ENCODE measurements at regions not wholly inside any gene's neighbourhood (a gene's known extent, or its start where the extent isn't known, plus 50 kb on each side); places are given as distances from the start of the nearest gene placed in this dataset.

- Histone ChIP-seq H2AFZ (ENCODE audit: low read length) (no peak overlapping the region), H4K20me1 (ENCODE audit: insufficient read depth, low read depth, low read length) (no peaks in the 10 kb centered on the region), H3K4me1 (ENCODE audit: low read length) (peaks cover 7% of the 10 kb centered on the region; the same call in 1 of the 2 replicates), H3K79me2 (ENCODE audit: low read length) (no peaks in the 10 kb centered on the region), H3K9me2 (replicated peaks; ENCODE audit: insufficient read depth, low read length) (no peaks in the 10 kb centered on the region), H3K36me3 (ENCODE audit: insufficient read depth, low read length) (no peaks in the 10 kb centered on the region), H3K27me3 (ENCODE audit: low read length) (no peaks in the 10 kb centered on the region), H3K9me3 (ENCODE audit: low read length) (no peaks in the 10 kb centered on the region), H3K4me2 (ENCODE audit: low read depth, low read length, poor library complexity, severe bottlenecking) (no peak overlapping the region), H3K9ac (ENCODE audit: low read length) (no peak overlapping the region), H3K4me3 (ENCODE audit: low read length) (no peak overlapping the region), H3K27ac (ENCODE audit: low read length) (no peak overlapping the region)
- no peak for DNase-seq
Measured at GRCh38 chr2:107392241-107392704, 434.4 kb upstream of the RGPD4 start.

- Histone ChIP-seq H3K9me3 (ENCODE audit: low read length) (no peaks in the 10 kb centered on the region), H3K36me3 (ENCODE audit: insufficient read depth, low read length) (no peaks in the 10 kb centered on the region), H3K4me1 (ENCODE audit: low read length) (peaks cover 19% of the 10 kb centered on the region), H3K4me3 (ENCODE audit: low read length) (no peak overlapping the region), H3K4me2 (ENCODE audit: low read depth, low read length, poor library complexity, severe bottlenecking) (no peak overlapping the region), H3K27ac (ENCODE audit: low read length) (no peak overlapping the region), H3K9me2 (replicated peaks; ENCODE audit: insufficient read depth, low read length) (no peaks in the 10 kb centered on the region), H3K9ac (ENCODE audit: low read length) (no peak overlapping the region), H4K20me1 (ENCODE audit: insufficient read depth, low read depth, low read length) (no peaks in the 10 kb centered on the region), H3K79me2 (ENCODE audit: low read length) (no peaks in the 10 kb centered on the region), H2AFZ (ENCODE audit: low read length) (no peak overlapping the region), H3K27me3 (ENCODE audit: low read length) (no peaks in the 10 kb centered on the region)
- no peak for DNase-seq
Measured at GRCh38 chr2:107393516-107393915, 433.2 kb upstream of the RGPD4 start.

GRCh38 chr2:107398683-107399082 lies 428.0 kb upstream of the RGPD4 start:
- Histone ChIP-seq H3K4me2 (ENCODE audit: low read depth, low read length, poor library complexity, severe bottlenecking) (no peak overlapping the region), H3K36me3 (ENCODE audit: insufficient read depth, low read length) (no peaks in the 10 kb centered on the region), H3K27ac (ENCODE audit: low read length) (no peak overlapping the region), H3K9me2 (replicated peaks; ENCODE audit: insufficient read depth, low read length) (no peaks in the 10 kb centered on the region), H3K9me3 (ENCODE audit: low read length) (no peaks in the 10 kb centered on the region), H3K9ac (ENCODE audit: low read length) (no peak overlapping the region), H3K4me3 (ENCODE audit: low read length) (no peak overlapping the region), H4K20me1 (ENCODE audit: insufficient read depth, low read depth, low read length) (no peaks in the 10 kb centered on the region), H3K27me3 (ENCODE audit: low read length) (no peaks in the 10 kb centered on the region), H2AFZ (ENCODE audit: low read length) (peak overlapping the region; percentile 66; the same call in 1 of the 2 replicates), H3K4me1 (ENCODE audit: low read length) (peaks cover 49% of the 10 kb centered on the region), H3K79me2 (ENCODE audit: low read length) (no peaks in the 10 kb centered on the region)
- no peak for DNase-seq

- Histone ChIP-seq H4K20me1 (ENCODE audit: insufficient read depth, low read depth, low read length) (no peaks in the 10 kb centered on the region), H3K9ac (ENCODE audit: low read length) (no peak overlapping the region), H3K9me2 (replicated peaks; ENCODE audit: insufficient read depth, low read length) (no peaks in the 10 kb centered on the region), H3K9me3 (ENCODE audit: low read length) (no peaks in the 10 kb centered on the region), H3K79me2 (ENCODE audit: low read length) (no peaks in the 10 kb centered on the region), H3K4me3 (ENCODE audit: low read length) (no peak overlapping the region), H2AFZ (ENCODE audit: low read length) (peak overlapping the region; percentile 74; the same call in 1 of the 2 replicates), H3K4me1 (ENCODE audit: low read length) (peaks cover 78% of the 10 kb centered on the region), H3K4me2 (ENCODE audit: low read depth, low read length, poor library complexity, severe bottlenecking) (peak overlapping the region; percentile 16), H3K27me3 (ENCODE audit: low read length) (no peaks in the 10 kb centered on the region), H3K36me3 (ENCODE audit: insufficient read depth, low read length) (no peaks in the 10 kb centered on the region), H3K27ac (ENCODE audit: low read length) (peak overlapping the region; percentile 17; the same call in 1 of the 2 replicates)
- DNase-seq: peak; percentile 56
Measured at GRCh38 chr2:107402330-107402729, 424.4 kb upstream of the RGPD4 start.

GRCh38 chr2:107405261-107405660 lies 421.4 kb upstream of the RGPD4 start:
- Histone ChIP-seq H4K20me1 (ENCODE audit: insufficient read depth, low read depth, low read length) (no peaks in the 10 kb centered on the region), H3K9me2 (replicated peaks; ENCODE audit: insufficient read depth, low read length) (no peaks in the 10 kb centered on the region), H3K9me3 (ENCODE audit: low read length) (no peaks in the 10 kb centered on the region), H3K4me2 (ENCODE audit: low read depth, low read length, poor library complexity, severe bottlenecking) (peak overlapping the region; percentile 69), H3K36me3 (ENCODE audit: insufficient read depth, low read length) (no peaks in the 10 kb centered on the region), H3K4me3 (ENCODE audit: low read length) (no peak overlapping the region), H3K4me1 (ENCODE audit: low read length) (peaks cover 78% of the 10 kb centered on the region), H2AFZ (ENCODE audit: low read length) (peak overlapping the region; percentile 82; the same call in 1 of the 2 replicates), H3K27ac (ENCODE audit: low read length) (peak overlapping the region; percentile 94), H3K9ac (ENCODE audit: low read length) (peak overlapping the region; percentile 44; the same call in 1 of the 2 replicates), H3K79me2 (ENCODE audit: low read length) (no peaks in the 10 kb centered on the region), H3K27me3 (ENCODE audit: low read length) (no peaks in the 10 kb centered on the region)
- DNase-seq: no peak

GRCh38 chr2:107407017-107407416 lies 419.7 kb upstream of the RGPD4 start:
- Histone ChIP-seq H3K9me2 (replicated peaks; ENCODE audit: insufficient read depth, low read length) (no peaks in the 10 kb centered on the region), H3K4me2 (ENCODE audit: low read depth, low read length, poor library complexity, severe bottlenecking) (peak overlapping the region; percentile 69), H3K27ac (ENCODE audit: low read length) (peak overlapping the region; percentile 94), H3K9me3 (ENCODE audit: low read length) (no peaks in the 10 kb centered on the region), H3K4me1 (ENCODE audit: low read length) (peaks cover 78% of the 10 kb centered on the region), H3K79me2 (ENCODE audit: low read length) (no peaks in the 10 kb centered on the region), H3K4me3 (ENCODE audit: low read length) (no peak overlapping the region; the same call in 1 of the 2 replicates), H4K20me1 (ENCODE audit: insufficient read depth, low read depth, low read length) (no peaks in the 10 kb centered on the region), H3K9ac (ENCODE audit: low read length) (0 out of 2 replicates have a peak overlapping the region, but pooled peaks have one; percentile 27), H3K27me3 (ENCODE audit: low read length) (no peaks in the 10 kb centered on the region), H2AFZ (ENCODE audit: low read length) (peak overlapping the region; percentile 45; the same call in 1 of the 2 replicates), H3K36me3 (ENCODE audit: insufficient read depth, low read length) (no peaks in the 10 kb centered on the region)
- DNase-seq: peak; percentile 56

- no peaks in the 10 kb centered on the region for H4K20me1 ChIP-seq (ENCODE audit: insufficient read depth, low read depth, low read length)
- no peaks in the 10 kb centered on the region for H3K9me3 ChIP-seq (ENCODE audit: low read length)
- no peak for DNase-seq
- no peaks in the 10 kb centered on the region for H3K9me2 ChIP-seq (replicated peaks; ENCODE audit: insufficient read depth, low read length)
- H3K4me2 ChIP-seq (ENCODE audit: low read depth, low read length, poor library complexity, severe bottlenecking): peak overlapping the region; percentile 69
- no peak overlapping the region for H3K9ac ChIP-seq (ENCODE audit: low read length)
- peak overlapping the region; percentile 76 for H2AFZ ChIP-seq (ENCODE audit: low read length)
- H3K36me3 ChIP-seq (ENCODE audit: insufficient read depth, low read length): no peaks in the 10 kb centered on the region
- H3K4me3 ChIP-seq (ENCODE audit: low read length): no peak overlapping the region
- H3K27ac ChIP-seq (ENCODE audit: low read length): peak overlapping the region; percentile 94; the same call in 1 of the 2 replicates
- H3K79me2 ChIP-seq (ENCODE audit: low read length): no peaks in the 10 kb centered on the region
- H3K4me1 ChIP-seq (ENCODE audit: low read length): peaks cover 75% of the 10 kb centered on the region
- no peaks in the 10 kb centered on the region for H3K27me3 ChIP-seq (ENCODE audit: low read length)
Measured at GRCh38 chr2:107407974-107408373, 418.7 kb upstream of the RGPD4 start.

- no peaks in the 10 kb centered on the region for H3K9me2 ChIP-seq (replicated peaks; ENCODE audit: insufficient read depth, low read length)
- no peaks in the 10 kb centered on the region for H3K9me3 ChIP-seq (ENCODE audit: low read length)
- H3K27me3 ChIP-seq (ENCODE audit: low read length): no peaks in the 10 kb centered on the region
- H3K4me2 ChIP-seq (ENCODE audit: low read depth, low read length, poor library complexity, severe bottlenecking): no peak overlapping the region
- DNase-seq: no peak
- H3K4me3 ChIP-seq (ENCODE audit: low read length): no peak overlapping the region
- no peak overlapping the region for H3K9ac ChIP-seq (ENCODE audit: low read length)
- peaks cover 51% of the 10 kb centered on the region for H3K4me1 ChIP-seq (ENCODE audit: low read length)
- peak overlapping the region; percentile 23; the same call in 1 of the 2 replicates for H2AFZ ChIP-seq (ENCODE audit: low read length)
- H3K79me2 ChIP-seq (ENCODE audit: low read length): no peaks in the 10 kb centered on the region
- H4K20me1 ChIP-seq (ENCODE audit: insufficient read depth, low read depth, low read length): no peaks in the 10 kb centered on the region
- H3K36me3 ChIP-seq (ENCODE audit: insufficient read depth, low read length): no peaks in the 10 kb centered on the region
- H3K27ac ChIP-seq (ENCODE audit: low read length): no peak overlapping the region
Measured at GRCh38 chr2:107411267-107411666, 415.4 kb upstream of the RGPD4 start.

All from Karpas-422 (cell line).